ENCODE measurements at regions not wholly inside any gene's neighbourhood (a gene's known extent, or its start where the extent isn't known, plus 50 kb on each side); places are given as distances from the start of the nearest gene placed in this dataset.
A peak's percentile ranks its signal among the peaks of the same experiment; 100 is the strongest.
"Not testable (repeated sequence)": the region's sequence is repeated elsewhere in the genome, so short reads cannot be mapped to it uniquely, and the experiment has no call there.

DNA sequence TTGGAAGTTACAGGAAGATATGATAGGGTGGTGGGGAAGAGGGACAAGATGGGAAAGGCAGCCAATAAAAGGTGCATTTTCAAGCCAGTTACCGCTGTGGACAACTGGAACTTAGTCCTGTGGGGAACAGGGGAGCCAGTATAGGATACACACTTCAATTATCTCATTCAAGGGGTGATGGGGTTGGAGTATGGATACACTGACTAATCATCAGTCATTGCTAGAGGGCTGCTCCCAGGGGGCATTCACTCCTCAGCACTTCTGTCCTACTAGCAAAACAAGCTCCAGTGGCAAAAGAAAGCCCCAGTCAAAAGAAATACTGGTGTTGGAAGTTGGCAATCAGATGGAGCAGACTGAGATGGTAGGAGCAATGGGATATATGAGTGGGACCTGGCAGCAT, 183.4 kb upstream of the GADL1 start:
- no peak for DNase-seq
- Mint-ChIP-seq H3K4me3 (no peak overlapping the region), H3K9me3 (peaks cover 4% of the 10 kb centered on the region), H3K27ac (no peak overlapping the region), H3K27me3 (no peaks in the 10 kb centered on the region), H3K4me1 (peaks cover 29% of the 10 kb centered on the region), H3K36me3 (ENCODE audit: low read depth) (no peaks in the 10 kb centered on the region)
- intact Hi-C loops (cut with micrococcal nuclease) = loop anchor here (1.0 to 10.0 kb wide), 12 partner anchors 27 to 1893 kb away; partner anchors contain the start of gene STT3B

- intact Hi-C loops (cut with micrococcal nuclease) = loop anchor here (5.0 to 10.0 kb wide), 3 partner anchors 153 to 1895 kb away; no protein-coding TSS in a partner anchor
- Mint-ChIP-seq H3K27me3 (no peaks in the 10 kb centered on the region), H3K4me3 (no peak overlapping the region), H3K9me3 (no peaks in the 10 kb centered on the region), H3K4me1 (peaks cover 27% of the 10 kb centered on the region), H3K36me3 (ENCODE audit: low read depth) (no peaks in the 10 kb centered on the region), H3K27ac (no peak overlapping the region)
- no peak for DNase-seq
Observed at GRCh38 chr3:31079689-31080088, 185.2 kb upstream of the GADL1 start.

- H3K9me3 Mint-ChIP-seq = no peaks in the 10 kb centered on the region
- H3K27me3 Mint-ChIP-seq = no peaks in the 10 kb centered on the region
- no peak overlapping the region for H3K27ac Mint-ChIP-seq
- no peaks in the 10 kb centered on the region for H3K36me3 Mint-ChIP-seq (ENCODE audit: low read depth)
- no peak for DNase-seq
- H3K4me1 Mint-ChIP-seq = peaks cover 23% of the 10 kb centered on the region
- H3K4me3 Mint-ChIP-seq = no peak overlapping the region
- intact Hi-C loops (cut with micrococcal nuclease) = no loop called here
Observed at GRCh38 chr3:31081018-31081662, 186.7 kb upstream of the GADL1 start.

- Mint-ChIP-seq H3K4me1 (peaks cover 1% of the 10 kb centered on the region), H3K9me3 (no peaks in the 10 kb centered on the region), H3K36me3 (ENCODE audit: low read depth) (no peaks in the 10 kb centered on the region), H3K27ac (no peak overlapping the region), H3K27me3 (no peaks in the 10 kb centered on the region), H3K4me3 (no peak overlapping the region)
- intact Hi-C loops (cut with micrococcal nuclease) = no loop called here
- no peak for DNase-seq
Observed at GRCh38 chr3:31086148-31086547, 191.7 kb upstream of the GADL1 start.

GRCh38 chr3:31086698-31087097, 192.2 kb upstream of the GADL1 start:
- Mint-ChIP-seq H3K36me3 (ENCODE audit: low read depth) (no peaks in the 10 kb centered on the region), H3K4me3 (no peak overlapping the region), H3K27ac (no peak overlapping the region), H3K4me1 (no peaks in the 10 kb centered on the region), H3K27me3 (no peaks in the 10 kb centered on the region), H3K9me3 (no peaks in the 10 kb centered on the region)
- DNase-seq = no peak
- intact Hi-C loops (cut with micrococcal nuclease) = no loop called here

DNA sequence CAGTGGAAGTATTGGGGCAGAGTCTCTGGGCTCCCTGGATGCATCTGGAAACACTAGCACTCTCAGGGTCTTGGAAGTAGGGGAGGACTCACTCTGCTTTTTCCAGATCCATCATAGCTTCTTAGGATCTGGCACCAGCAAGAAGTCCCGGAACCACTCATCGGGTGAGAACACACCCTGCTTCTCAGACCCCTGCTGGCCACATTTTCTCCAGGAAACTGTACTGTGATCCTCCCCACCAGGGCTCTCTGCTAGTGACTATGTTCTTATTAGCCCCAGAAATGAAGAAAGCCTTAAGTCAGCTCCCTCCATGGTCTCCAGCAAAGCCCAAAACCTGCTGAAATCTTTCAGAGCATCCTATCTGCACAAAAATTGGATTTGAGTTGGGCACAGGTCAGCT, 197.3 kb upstream of the GADL1 start:
- DNase-seq = no peak
- peaks cover 8% of the 10 kb centered on the region for H3K4me1 Mint-ChIP-seq
- H3K27ac Mint-ChIP-seq = no peak overlapping the region
- intact Hi-C loops (cut with micrococcal nuclease) = no loop called here
- no peaks in the 10 kb centered on the region for H3K36me3 Mint-ChIP-seq (ENCODE audit: low read depth)
- H3K4me3 Mint-ChIP-seq = no peak overlapping the region
- no peaks in the 10 kb centered on the region for H3K9me3 Mint-ChIP-seq
- H3K27me3 Mint-ChIP-seq = no peaks in the 10 kb centered on the region

GRCh38 chr3:31092748-31093589, 198.5 kb upstream of the GADL1 start:
- H3K36me3 Mint-ChIP-seq (ENCODE audit: low read depth) = no peaks in the 10 kb centered on the region
- DNase-seq = no peak
- H3K27me3 Mint-ChIP-seq = no peaks in the 10 kb centered on the region
- peaks cover 14% of the 10 kb centered on the region for H3K4me1 Mint-ChIP-seq
- H3K27ac Mint-ChIP-seq = no peak overlapping the region
- H3K9me3 Mint-ChIP-seq = peaks cover 8% of the 10 kb centered on the region
- no peak overlapping the region for H3K4me3 Mint-ChIP-seq
- intact Hi-C loops (cut with micrococcal nuclease) = no loop called here

GRCh38 chr3:31093606-31094005, 199.1 kb upstream of the GADL1 start:
- no peaks in the 10 kb centered on the region for H3K36me3 Mint-ChIP-seq (ENCODE audit: low read depth)
- H3K27ac Mint-ChIP-seq = no peak overlapping the region
- no peak for DNase-seq
- peaks cover 8% of the 10 kb centered on the region for H3K9me3 Mint-ChIP-seq
- no peak overlapping the region for H3K4me3 Mint-ChIP-seq
- H3K4me1 Mint-ChIP-seq = peaks cover 14% of the 10 kb centered on the region
- intact Hi-C loops (cut with micrococcal nuclease) = no loop called here
- no peaks in the 10 kb centered on the region for H3K27me3 Mint-ChIP-seq

- H3K27me3 Mint-ChIP-seq = no peaks in the 10 kb centered on the region
- H3K36me3 Mint-ChIP-seq (ENCODE audit: low read depth) = no peaks in the 10 kb centered on the region
- no peak overlapping the region for H3K4me3 Mint-ChIP-seq
- peaks cover 14% of the 10 kb centered on the region for H3K4me1 Mint-ChIP-seq
- DNase-seq = no peak
- H3K9me3 Mint-ChIP-seq = peaks cover 8% of the 10 kb centered on the region
- no peak overlapping the region for H3K27ac Mint-ChIP-seq
- intact Hi-C loops (cut with micrococcal nuclease) = no loop called here
Observed at GRCh38 chr3:31094048-31094447, 199.6 kb upstream of the GADL1 start.

DNA sequence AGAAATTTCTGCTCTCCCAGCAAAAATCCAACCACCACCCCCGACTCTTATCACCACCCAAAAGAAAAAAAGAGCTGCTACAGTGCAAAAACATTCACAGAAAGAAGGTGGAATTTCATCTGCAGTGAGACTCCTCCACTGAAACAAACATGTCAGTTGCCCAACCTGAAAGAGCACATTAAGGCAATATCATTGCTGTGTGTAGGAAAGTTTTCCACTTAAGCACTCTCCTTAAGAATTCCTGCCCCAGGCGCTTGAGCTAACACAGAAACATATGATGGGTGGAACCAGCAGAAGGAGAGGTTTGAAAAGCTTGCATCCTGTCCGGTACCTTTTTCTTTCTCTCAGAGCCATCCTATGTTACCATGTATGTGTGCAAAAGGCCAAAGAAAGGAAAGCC, 200.8 kb upstream of the GADL1 start:
- H3K9me3 Mint-ChIP-seq = peaks cover 12% of the 10 kb centered on the region
- H3K27ac Mint-ChIP-seq = no peak overlapping the region
- no peaks in the 10 kb centered on the region for H3K36me3 Mint-ChIP-seq (ENCODE audit: low read depth)
- peaks cover 14% of the 10 kb centered on the region for H3K4me1 Mint-ChIP-seq
- DNase-seq = no peak
- intact Hi-C loops (cut with micrococcal nuclease) = no loop called here
- no peak overlapping the region for H3K4me3 Mint-ChIP-seq
- H3K27me3 Mint-ChIP-seq = no peaks in the 10 kb centered on the region

DNA sequence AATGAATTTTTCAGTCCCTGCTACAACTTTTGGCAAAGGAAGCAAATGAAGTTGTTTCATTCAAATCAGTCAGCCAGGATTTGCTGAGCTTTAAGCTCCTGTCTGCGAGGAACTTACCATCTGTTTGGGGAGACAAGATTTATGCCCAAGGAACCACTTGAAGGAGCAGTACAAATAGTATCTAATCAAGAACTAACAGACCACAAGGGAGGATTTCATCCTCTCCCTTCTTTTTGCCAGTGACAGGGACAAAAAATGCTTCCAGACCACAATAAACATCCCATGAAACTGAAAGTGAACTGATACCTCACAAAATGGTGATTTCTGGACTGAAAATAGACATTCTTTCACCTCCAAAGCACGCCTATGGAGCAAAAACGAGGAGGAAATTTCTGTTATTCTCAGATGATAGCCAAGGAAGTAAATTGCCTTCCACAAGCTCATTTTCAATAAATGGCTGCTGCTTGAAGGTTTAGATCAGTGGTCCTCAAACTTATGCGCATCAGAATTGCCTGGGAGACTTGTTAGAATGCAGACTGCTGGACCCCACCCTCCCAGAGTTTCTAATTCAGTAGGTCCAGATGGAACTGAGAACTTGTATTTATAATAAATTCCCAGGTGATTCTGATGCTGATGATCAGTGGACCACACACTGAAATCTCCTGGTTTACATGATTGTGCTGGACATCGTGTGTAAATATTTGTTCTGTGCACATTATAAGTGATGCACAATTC, 202.4 kb upstream of the GADL1 start:
- H3K9me3 Mint-ChIP-seq = peaks cover 15% of the 10 kb centered on the region
- H3K4me1 Mint-ChIP-seq = peaks cover 19% of the 10 kb centered on the region
- no peak overlapping the region for H3K4me3 Mint-ChIP-seq
- H3K27me3 Mint-ChIP-seq = no peaks in the 10 kb centered on the region
- no peaks in the 10 kb centered on the region for H3K36me3 Mint-ChIP-seq (ENCODE audit: low read depth)
- intact Hi-C loops (cut with micrococcal nuclease) = no loop called here
- peak; percentile 56 for DNase-seq
- H3K27ac Mint-ChIP-seq = peak overlapping the region; percentile 21

DNA sequence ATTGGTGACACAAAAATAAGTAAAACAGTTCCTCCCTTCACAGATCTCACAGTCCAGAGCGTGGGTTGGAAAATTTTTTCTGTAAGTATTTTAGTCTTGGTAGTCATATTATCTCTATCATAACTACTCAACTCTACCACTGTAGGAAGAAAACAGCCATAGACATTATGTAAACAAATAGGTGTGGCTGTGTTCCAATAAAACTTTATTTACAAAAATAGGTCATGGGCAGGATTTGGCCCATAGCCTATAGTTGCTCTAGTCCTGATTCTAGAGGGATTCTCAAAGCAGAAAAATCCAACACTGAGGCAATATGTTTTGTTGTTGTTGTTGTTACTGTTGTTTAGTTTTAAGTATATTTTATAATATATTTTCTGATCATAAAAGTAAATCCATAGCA, 206.1 kb upstream of the GADL1 start:
- no peak overlapping the region for H3K27ac Mint-ChIP-seq
- intact Hi-C loops (cut with micrococcal nuclease) = loop anchor here (10.0 kb wide), 3 partner anchors 434 to 756 kb away; partner anchors contain the start of gene STT3B
- no peak for DNase-seq
- H3K27me3 Mint-ChIP-seq = no peaks in the 10 kb centered on the region
- H3K4me1 Mint-ChIP-seq = peaks cover 35% of the 10 kb centered on the region
- no peak overlapping the region for H3K4me3 Mint-ChIP-seq
- no peaks in the 10 kb centered on the region for H3K36me3 Mint-ChIP-seq (ENCODE audit: low read depth)
- peaks cover 22% of the 10 kb centered on the region for H3K9me3 Mint-ChIP-seq

GRCh38 chr3:31101285-31101684, 206.8 kb upstream of the GADL1 start:
- not testable (repeated sequence) for DNase-seq; H3K36me3 Mint-ChIP-seq (ENCODE audit: low read depth); H3K27me3 Mint-ChIP-seq; H3K27ac Mint-ChIP-seq; H3K4me3 Mint-ChIP-seq
- Mint-ChIP-seq H3K9me3 (peaks cover 22% of the 10 kb centered on the region), H3K4me1 (peaks cover 40% of the 10 kb centered on the region)
- intact Hi-C loops (cut with micrococcal nuclease) = loop anchor here (10.0 kb wide), 3 partner anchors 434 to 756 kb away; partner anchors contain the start of gene STT3B
